GM19023 (cell line): ENCODE measurements at regions not wholly inside any gene's neighbourhood (a gene's known extent, or its start where the extent isn't known, plus 50 kb on each side); places are given as distances from the start of the nearest gene placed in this dataset.
"Not testable (repeated sequence)": the region's sequence is repeated elsewhere in the genome, so short reads cannot be mapped to it uniquely, and the experiment has no call there.

ENCODE experiments used
- ATAC-seq: cut with Tn5 transposase; IDR thresholded peaks from one replicate; pipeline ENCODE4 v1.9.1; 2021; ENCODE audit warnings: mild to moderate bottlenecking, moderate library complexity; ENCODE audit not compliant: unreplicated experiment

DNA sequence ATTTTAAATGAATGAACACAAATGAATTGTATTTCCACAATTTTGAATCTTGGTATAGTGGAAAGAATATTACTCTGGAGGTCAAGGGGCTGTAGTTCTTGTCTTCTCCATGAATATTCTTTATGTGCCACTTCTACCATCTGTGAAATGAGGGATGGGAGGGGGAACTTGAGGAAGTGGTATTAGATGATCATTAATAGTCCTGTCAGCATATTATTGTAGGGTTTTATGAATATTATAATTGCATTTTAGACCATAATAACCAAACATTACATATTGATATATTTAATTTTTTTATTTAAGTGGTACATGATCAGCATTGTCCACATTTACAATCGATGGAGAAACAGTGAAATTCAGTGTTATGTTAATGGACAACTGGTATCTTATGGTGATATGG, 205.8 kb downstream of the CCDC74A start:
- not testable (repeated sequence) for ATAC-seq

GRCh38 chr2:131736406-131736805, 208.7 kb downstream of the CCDC74A start:
- ATAC-seq: peak; percentile 83

- ATAC-seq: not testable (repeated sequence)
Observed at GRCh38 chr2:131738533-131738932, 210.8 kb downstream of the CCDC74A start.

DNA sequence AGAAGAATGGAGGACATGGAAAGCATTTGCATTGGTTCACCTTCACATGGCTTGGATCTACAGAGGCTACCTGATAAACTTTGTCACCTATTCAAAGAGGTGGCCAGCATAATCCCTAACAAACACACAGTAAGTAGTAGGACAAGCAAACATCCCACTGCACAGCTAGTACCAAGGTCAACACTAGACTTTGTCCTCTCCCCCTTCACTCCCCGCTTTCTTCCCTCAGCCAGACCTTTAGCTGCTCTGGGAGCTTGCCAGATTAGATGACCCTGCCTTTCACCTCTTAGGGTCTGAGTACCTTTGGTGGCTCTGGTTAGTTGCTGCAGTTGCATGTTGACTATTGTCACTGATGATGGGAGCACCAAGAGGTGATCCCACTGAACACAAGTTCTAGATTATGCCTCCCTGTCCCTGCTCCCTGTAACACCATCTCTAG, 211.3 kb downstream of the CCDC74A start:
- not testable (repeated sequence) for ATAC-seq

- ATAC-seq: no peak
Observed at GRCh38 chr2:131753640-131754561, 226.2 kb downstream of the CCDC74A start.

- ATAC-seq: no peak
Observed at GRCh38 chr2:131754929-131755720, 227.4 kb downstream of the CCDC74A start.

- ATAC-seq: no peak
Observed at GRCh38 chr2:131756141-131756907, 228.6 kb downstream of the CCDC74A start.

DNA sequence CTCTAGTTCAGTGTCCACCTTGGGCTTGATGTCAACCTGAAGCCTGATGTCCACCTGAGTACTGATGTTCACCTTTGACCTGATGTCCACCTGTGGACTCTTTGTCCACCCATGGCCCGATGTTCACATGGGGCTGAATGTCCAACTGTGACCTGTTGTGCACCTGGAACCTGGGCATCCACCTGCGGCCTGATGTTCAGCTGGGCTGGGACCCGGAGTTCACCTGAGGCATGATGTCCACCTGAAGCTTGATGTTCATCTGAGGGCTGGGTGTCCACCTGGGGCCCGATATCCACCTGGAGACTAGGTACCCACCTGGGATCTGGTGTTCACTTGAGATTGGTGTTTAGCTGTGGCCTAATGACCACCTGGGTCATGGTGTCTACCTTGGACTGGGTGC, 231.3 kb downstream of the CCDC74A start:
- ATAC-seq: not testable (repeated sequence)

DNA sequence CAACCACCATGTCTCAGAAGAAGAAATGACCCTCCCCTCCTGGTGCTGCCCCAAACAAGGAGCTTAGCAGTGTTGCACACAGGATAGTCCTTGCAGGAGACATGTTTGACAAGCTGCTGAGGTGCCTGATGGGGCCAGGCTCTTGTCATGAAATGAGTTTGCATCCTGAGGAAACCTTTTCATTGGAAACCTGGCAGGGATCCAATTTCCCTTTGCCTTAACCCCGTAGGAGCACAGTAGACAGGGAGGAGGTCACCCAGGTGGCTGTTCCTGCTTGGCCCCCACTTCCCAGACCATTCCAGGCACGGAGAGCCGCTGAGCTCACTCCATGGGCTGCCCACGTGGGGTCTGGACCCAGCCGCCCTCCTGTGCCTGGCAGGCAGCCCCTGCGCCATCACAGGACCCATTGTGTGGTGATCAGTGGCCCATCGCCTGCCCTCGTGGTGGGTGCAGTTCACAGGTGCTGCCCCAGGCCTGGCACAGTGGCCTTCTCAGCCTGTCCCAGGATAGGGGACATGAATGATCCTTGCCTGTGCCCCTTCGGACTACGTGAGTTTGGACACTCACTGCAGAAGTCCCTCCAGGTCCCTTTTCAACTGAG, 247.4 kb downstream of the CCDC74A start:
- ATAC-seq: not testable (repeated sequence)

DNA sequence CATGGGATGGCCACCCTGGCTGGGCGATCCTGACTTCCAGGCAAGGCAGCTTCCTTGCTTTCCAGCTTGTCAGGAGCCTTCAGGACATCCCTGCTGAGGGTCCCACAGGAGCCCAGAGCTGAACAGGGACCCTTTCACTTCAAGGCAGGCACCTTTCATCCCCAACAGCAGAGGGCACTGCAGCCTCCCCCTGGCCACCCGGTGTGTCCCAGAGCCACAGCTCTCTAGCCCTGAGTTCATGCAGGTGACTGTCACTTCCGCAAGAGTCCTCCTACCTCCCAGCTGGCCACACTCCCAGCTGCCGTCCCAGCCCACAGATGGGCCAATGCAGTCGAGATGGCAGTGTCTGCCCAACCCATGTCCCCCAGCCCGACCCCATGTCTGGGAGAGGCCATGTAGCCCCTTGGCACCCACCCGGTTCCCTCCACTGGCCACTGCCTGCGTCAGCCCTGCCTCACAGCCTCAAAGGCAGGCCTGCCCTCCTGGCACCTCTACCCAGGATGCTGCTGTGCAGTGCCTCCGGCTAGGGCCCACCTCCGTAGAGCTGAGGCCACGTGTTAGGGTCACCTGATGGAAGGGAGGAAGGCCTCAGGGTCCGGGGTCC, 248.3 kb downstream of the CCDC74A start:
- ATAC-seq: not testable (repeated sequence)

GRCh38 chr2:131780446-131780845, 252.8 kb downstream of the CCDC74A start:
- not testable (repeated sequence) for ATAC-seq

DNA sequence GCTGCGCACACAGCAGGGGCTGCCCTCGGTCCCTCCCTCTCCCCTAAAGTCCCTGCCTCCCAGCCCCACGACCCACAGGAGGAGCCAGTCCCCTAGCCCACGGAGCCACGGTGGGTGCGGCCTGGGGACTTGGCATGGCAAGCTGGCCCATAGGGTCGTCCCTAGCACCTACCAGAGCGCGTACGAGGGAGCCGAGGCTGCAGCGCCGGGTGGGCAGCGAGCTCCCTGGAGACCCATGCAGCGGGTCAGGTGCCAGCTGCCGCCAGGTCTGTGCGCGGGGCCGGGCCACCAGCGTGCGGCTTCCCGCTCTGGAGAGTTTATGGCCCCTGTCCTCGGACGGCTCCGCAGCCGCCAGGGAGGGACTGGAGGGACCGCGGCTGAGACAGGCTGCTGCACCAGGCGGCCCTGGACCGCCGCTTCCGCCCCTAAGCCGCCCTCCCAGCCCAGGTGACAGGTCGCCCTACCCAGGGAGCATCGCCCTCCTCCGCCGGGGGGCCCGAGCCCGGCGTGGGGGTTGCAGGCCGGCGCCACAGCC, 273.6 kb downstream of the CCDC74A start:
- no peak for ATAC-seq

DNA sequence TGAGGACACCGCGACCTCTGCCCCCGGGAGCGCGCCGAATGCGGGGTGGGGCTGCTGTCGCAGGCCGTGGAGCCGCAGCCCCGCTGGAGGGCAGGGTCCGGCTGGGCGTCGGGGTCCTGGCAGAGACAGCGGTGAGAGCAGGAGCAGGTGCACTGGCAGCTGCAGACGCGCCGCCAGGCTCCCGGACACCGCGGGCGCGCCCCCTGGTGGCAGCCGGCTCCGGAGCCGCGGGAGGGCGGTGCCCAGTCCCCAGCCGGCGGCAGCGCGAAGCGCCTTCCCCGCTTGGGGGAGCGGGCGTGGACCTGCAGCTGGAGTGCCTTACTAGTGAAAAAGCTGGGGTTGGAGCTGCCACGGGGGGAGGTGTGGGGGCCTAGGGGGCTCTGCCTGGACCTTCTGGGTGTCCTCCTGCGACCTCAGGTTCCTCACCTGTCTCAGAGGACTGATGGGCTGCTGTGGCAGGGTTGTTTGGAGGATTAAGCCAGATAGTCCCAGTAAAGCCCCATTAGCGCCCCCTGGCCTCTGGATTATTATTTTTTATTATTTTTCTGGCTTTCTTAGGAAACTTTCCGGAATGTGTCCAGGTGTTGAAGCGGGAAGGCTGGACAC, 274.2 kb downstream of the CCDC74A start:
- peak; percentile 93 for ATAC-seq

GRCh38 chr2:131802351-131802836, 274.7 kb downstream of the CCDC74A start:
- ATAC-seq: not testable (repeated sequence)

DNA sequence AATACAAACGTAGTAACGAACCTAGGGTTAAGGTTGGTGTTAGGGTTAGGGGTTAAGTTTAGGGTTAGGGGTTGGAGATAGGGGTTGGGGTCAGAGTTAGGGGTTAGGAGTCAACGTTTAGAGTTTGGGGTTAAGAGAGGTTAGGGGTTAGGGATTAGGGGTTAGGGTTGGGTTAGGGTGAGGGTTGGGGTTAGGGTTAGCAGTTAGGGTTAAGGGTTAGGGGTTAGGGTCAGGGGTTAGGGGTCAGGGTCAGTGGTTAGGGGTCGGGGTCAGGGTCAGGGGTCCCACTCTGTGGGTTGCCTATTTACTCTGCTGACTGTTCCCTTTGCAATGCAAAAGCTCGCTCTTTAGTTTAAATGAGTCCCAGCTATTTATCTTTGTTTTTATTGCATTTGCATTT, 275.5 kb downstream of the CCDC74A start:
- ATAC-seq: not testable (repeated sequence)

GRCh38 chr2:131812605-131813004, 284.9 kb downstream of the CCDC74A start:
- not testable (repeated sequence) for ATAC-seq

- not testable (repeated sequence) for ATAC-seq
Observed at GRCh38 chr2:131813378-131813777, 285.7 kb downstream of the CCDC74A start.

DNA sequence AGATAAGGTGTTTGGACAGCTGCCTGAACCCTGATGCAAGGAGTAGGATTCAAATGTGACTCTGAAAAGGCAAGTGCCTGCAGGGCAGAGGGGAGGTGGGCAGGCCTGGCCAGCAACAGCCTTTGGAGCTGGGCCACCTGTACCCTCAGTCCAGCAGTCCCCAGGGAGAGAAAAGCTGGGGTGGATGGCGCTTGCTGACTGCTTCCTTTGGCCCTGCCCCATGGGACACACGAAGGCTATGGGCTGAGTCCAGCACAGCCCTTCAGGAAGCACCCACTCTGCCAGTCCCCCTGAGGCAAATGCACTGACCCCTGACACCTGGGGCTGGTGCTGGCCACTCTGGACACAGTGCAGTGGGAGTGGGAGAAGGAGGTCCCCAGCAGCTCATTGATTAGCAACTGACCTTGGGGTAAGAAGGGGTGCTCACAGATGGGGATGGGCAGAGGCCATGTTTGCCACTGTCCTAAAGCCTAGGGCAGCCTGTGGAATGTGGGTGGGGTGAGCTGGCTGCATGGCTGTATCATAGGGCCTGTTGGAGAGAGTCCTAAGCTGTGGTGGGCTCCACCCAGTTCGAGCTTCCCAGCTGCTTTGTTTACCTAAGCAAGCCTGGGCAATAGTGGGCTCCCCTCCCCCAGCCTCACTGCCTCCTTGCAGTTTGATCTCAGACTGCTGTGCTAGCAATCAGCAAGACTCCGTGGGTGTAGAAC, 290.7 kb downstream of the CCDC74A start:
- ATAC-seq: not testable (repeated sequence)
